Natural killer cell (primary cell): ENCODE measurements at regions not wholly inside any gene's neighbourhood (a gene's known extent, or its start where the extent isn't known, plus 50 kb on each side); places are given as distances from the start of the nearest gene placed in this dataset.

Experiments
- ATAC-seq, 3 donors: fragments of 150-1000 bp in 2 of 3; fragments of 200-7000 bp in 1 of 3; cut with Tn5 transposase; 1 replicate in 1 of 3; 2 replicates in 2 of 3; pipeline ENCODE4 v1.10.0; 2021; ENCODE audit warnings: mild to moderate bottlenecking in 2 of 3, moderate library complexity in 2 of 3
- DNase-seq, 2 donors: peaks; one replicate each; pipeline versions ENCODE4 v3.0.0 to v3.0.0-alpha.2; 2013 to 2021; ENCODE audit warnings: mixed read lengths in 1 of 2
- H3K27ac ChIP-seq: one replicate; pipeline ENCODE4 v1.5.1; 2013; ENCODE audit warnings: mild to moderate bottlenecking, low read length
- H3K27me3 ChIP-seq: one replicate; pipeline ENCODE4 v1.6.1; 2013; ENCODE audit warnings: low read length; ENCODE audit not compliant: control insufficient read depth, insufficient read depth
- H3K36me3 ChIP-seq: one replicate; pipeline ENCODE4 v1.6.1; 2013; ENCODE audit warnings: low read length; ENCODE audit not compliant: control insufficient read depth, insufficient read depth
- H3K4me1 ChIP-seq: one replicate; pipeline ENCODE4 v1.6.1; 2013; ENCODE audit warnings: low read length; ENCODE audit not compliant: control insufficient read depth, insufficient read depth
- H3K4me3 ChIP-seq: one replicate; pipeline ENCODE4 v1.5.1; 2013; ENCODE audit warnings: low read length
- H3K9me3 ChIP-seq: one replicate; pipeline ENCODE4 v1.6.1; 2013; ENCODE audit warnings: low read length; ENCODE audit not compliant: control insufficient read depth, insufficient read depth
- H3K27ac Mint-ChIP-seq, 2 donors: one replicate each; pipeline ENCODE4 v1.8.0; 2022; ENCODE audit warnings: mild to moderate bottlenecking in 2 of 2, mixed read lengths in 2 of 2, moderate library complexity in 1 of 2
- H3K27me3 Mint-ChIP-seq, 2 donors: one replicate each; pipeline ENCODE4 v1.8.0; 2022; ENCODE audit warnings: low read depth in 2 of 2, mixed read lengths in 2 of 2
- H3K36me3 Mint-ChIP-seq: one replicate; pipeline ENCODE4 v1.8.0; 2022; ENCODE audit warnings: mixed read lengths
- H3K4me1 Mint-ChIP-seq, 2 donors: one replicate each; pipeline ENCODE4 v1.8.0; 2022; ENCODE audit warnings: mixed read lengths in 2 of 2
- H3K4me3 Mint-ChIP-seq: one replicate; pipeline ENCODE4 v1.8.0; 2022; ENCODE audit warnings: mild to moderate bottlenecking, moderate library complexity, mixed read lengths
- H3K9me3 Mint-ChIP-seq, 2 donors: one replicate each; pipeline ENCODE4 v1.8.0; 2022; ENCODE audit warnings: mixed read lengths in 2 of 2
- WGBS: methylation state at CpG from one replicate; pipeline ENCODE4 v1.1.7; 2013; ENCODE audit warnings: missing lambda C conversion rate; ENCODE audit not compliant: insufficient coverage; 5-methylcytosine and 5-hydroxymethylcytosine counted together
- intact Hi-C: fragments of 100-400 bp; cut with micrococcal nuclease; formaldehyde crosslinking; loops from one replicate; pipeline ENCODE4 v1.14.2; 2022
- TF ChIP-seq, protein P1 (sequence below): fragments of 200-600 bp; IDR thresholded peaks from one replicate; pipeline ENCODE4 v1.8.0; 2022; ENCODE audit warnings: antibody characterized with exemption

DNA sequence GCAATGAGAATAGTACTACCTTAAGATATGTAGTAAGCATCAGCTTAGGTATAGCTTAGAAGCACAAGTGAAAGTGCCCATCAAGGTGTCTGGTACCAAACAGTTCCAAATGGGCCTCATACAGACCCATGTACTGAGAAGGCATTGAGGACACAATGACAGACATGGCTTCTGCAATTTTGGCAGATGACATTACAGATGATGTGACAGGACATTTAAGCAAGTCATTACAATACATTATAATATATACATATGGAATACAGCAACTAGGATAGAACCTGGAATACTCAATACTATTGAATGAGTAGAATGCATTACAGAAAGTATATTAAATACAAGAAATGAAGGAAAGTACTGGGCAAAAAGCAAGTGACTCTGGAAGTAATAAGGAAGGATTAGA lies 256.4 kb downstream of the GXYLT1 start:
- Histone ChIP-seq H3K4me1 (no peaks in the 10 kb centered on the region), H3K27me3 (no peaks in the 10 kb centered on the region), H3K27ac (no peak overlapping the region), H3K9me3 (no peaks in the 10 kb centered on the region), H3K4me3 (no peak overlapping the region), H3K36me3 (no peaks in the 10 kb centered on the region)
- no peaks in the 10 kb centered on the region for H3K36me3 Mint-ChIP-seq
- H3K27ac Mint-ChIP-seq: no peak overlapping the region
- intact Hi-C loops: no loop called here
- no peak for ATAC-seq
- TF ChIP-seq, protein P1, sequence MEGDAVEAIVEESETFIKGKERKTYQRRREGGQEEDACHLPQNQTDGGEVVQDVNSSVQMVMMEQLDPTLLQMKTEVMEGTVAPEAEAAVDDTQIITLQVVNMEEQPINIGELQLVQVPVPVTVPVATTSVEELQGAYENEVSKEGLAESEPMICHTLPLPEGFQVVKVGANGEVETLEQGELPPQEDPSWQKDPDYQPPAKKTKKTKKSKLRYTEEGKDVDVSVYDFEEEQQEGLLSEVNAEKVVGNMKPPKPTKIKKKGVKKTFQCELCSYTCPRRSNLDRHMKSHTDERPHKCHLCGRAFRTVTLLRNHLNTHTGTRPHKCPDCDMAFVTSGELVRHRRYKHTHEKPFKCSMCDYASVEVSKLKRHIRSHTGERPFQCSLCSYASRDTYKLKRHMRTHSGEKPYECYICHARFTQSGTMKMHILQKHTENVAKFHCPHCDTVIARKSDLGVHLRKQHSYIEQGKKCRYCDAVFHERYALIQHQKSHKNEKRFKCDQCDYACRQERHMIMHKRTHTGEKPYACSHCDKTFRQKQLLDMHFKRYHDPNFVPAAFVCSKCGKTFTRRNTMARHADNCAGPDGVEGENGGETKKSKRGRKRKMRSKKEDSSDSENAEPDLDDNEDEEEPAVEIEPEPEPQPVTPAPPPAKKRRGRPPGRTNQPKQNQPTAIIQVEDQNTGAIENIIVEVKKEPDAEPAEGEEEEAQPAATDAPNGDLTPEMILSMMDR: no peak
- no peaks in the 10 kb centered on the region for H3K9me3 Mint-ChIP-seq
- H3K27me3 Mint-ChIP-seq: peaks cover 0 to 6% of the 10 kb centered on the region in 2 donors
- H3K4me1 Mint-ChIP-seq: no peaks in the 10 kb centered on the region
- DNase-seq: no peak
- H3K4me3 Mint-ChIP-seq: no peak overlapping the region

DNA sequence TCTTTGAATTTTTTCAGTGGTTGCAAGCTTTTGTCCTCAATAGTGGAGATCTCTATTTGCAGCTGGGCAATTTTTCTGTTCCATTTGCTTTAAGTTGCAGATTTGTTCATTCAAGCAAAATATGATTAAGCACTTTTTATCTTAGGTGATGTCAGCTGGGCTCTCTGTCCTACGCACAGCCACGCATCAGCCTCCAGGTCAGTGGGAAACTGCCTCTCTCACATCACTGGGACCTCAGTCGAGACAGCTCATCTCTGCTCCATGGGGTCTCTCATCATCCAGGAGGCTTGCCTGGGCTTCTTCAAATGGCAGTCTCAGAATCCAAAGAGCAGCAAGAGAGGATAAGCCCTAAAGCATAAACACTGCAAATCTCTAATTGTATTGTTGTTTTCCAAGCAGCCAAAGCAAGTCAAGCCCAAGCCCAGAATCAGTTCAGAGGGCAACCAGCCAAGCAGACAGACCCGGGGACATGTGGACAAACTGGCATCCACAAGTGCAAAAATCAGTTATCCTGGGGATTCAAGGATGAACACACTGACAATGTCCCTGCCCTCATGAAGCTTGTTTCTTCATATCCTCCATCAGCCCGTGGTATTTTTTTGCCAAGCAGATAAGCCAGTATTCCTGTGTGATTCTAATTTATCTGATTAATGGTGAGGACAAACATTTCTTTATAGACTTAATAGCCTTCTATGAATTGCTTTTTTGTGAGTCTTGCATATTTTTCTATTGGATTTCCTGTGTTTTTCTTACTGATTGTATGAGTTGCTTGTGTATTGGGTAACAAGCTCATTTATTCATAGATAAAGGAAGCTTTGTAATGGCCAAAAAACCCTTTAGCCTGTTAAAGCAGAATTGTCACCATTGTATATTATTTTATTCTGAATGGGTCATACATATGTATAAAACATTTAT lies 262.5 kb downstream of the GXYLT1 start:
- 92% methylated on average over 4 of the region's 5 CpGs for WGBS

DNA sequence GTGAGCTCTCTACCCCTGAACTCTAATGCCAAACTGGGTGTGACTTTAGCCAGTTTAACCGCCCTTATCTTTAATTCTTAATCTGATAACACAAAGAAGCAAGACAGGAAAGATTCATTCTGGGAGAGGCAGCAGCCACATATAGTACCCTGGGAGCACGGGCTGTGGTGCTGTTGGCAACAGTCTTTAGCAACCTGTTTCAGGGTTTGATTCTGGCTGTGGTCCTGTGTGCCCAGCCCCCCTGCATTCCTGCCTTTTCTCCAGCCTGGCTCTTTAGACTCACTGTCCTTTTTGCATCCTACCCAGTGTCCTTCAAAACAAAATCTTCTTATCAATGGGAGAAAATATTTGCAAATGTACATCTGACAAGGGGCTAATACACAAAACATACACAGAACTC lies 275.2 kb downstream of the GXYLT1 start:
- TF ChIP-seq, protein P1: no peak
- Mint-ChIP-seq H3K27me3 (peaks cover 0 to 4% of the 10 kb centered on the region in 2 donors), H3K4me3 (no peak overlapping the region), H3K36me3 (no peaks in the 10 kb centered on the region), H3K9me3 (peaks cover 4 to 11% of the 10 kb centered on the region in 2 donors), H3K4me1 (no peaks in the 10 kb centered on the region), H3K27ac (no peak overlapping the region)
- ATAC-seq (no peak), DNase-seq (no peak)
- Histone ChIP-seq H3K9me3 (no peaks in the 10 kb centered on the region), H3K4me1 (no peaks in the 10 kb centered on the region), H3K27ac (no peak overlapping the region), H3K4me3 (no peak overlapping the region), H3K36me3 (no peaks in the 10 kb centered on the region), H3K27me3 (no peaks in the 10 kb centered on the region)
- intact Hi-C loops: no loop called here
- 73% methylated on average over 2 of the region's 2 CpGs for WGBS

More for the DNA sequence above, 262.5 kb downstream of the GXYLT1 start:
- Mint-ChIP-seq H3K4me1 (no peaks in the 10 kb centered on the region), H3K4me3 (no peak overlapping the region), H3K36me3 (no peaks in the 10 kb centered on the region), H3K27me3 (peaks cover 0 to 5% of the 10 kb centered on the region in 2 donors), H3K9me3 (peaks cover 0 to 3% of the 10 kb centered on the region in 2 donors), H3K27ac (no peak overlapping the region)
- Histone ChIP-seq H3K36me3 (no peaks in the 10 kb centered on the region), H3K4me1 (no peaks in the 10 kb centered on the region), H3K4me3 (no peak overlapping the region), H3K9me3 (no peaks in the 10 kb centered on the region), H3K27me3 (no peaks in the 10 kb centered on the region), H3K27ac (no peak overlapping the region)
- intact Hi-C loops: no loop called here
- DNase-seq (no peak), ATAC-seq (no peak)
- TF ChIP-seq, protein P1: no peak
